ENCODE measurements at regions not wholly inside any gene's neighbourhood (a gene's known extent, or its start where the extent isn't known, plus 50 kb on each side); places are given as distances from the start of the nearest gene placed in this dataset.

DNA sequence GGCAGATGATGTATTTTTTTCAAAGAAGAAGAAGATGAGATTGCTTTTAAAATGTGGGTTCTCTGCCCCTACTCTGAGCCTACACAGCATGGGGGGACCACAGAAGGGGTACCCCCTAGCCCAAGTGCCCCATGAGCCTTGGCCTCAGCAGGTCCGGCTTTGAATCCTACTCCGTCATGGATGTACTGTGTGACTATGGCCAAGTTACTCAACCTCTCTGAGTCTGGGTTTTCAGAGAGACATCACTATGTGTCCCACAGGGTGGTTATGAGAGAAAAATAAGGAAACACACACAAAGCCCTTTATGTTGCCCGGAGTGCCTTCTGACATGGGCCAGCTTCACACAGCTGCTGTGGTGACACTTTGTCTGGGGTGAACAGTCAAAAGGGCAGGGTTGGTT lies 92.0 kb downstream of the KCTD15 start:
- no peak overlapping the region for H3K4me2 ChIP-seq (ENCODE audit: low read length)
- H2AFZ ChIP-seq (ENCODE audit: low read length) = no peak overlapping the region
- no TSS peak for BruUV-seq (replicated peaks)
- intact Hi-C loops (cut with micrococcal nuclease; ENCODE audit: unreplicated experiment) = no loop called here
- H3K36me3 ChIP-seq (ENCODE audit: insufficient read depth, low read length) = no peaks in the 10 kb centered on the region
- H3K79me2 ChIP-seq (ENCODE audit: insufficient read depth, low read depth, low read length) = no peaks in the 10 kb centered on the region
- H3K27ac ChIP-seq (ENCODE audit: low read depth, low read length, poor library complexity, severe bottlenecking) = no peak overlapping the region
- ChIA-PET CTCF (ENCODE audit: unreplicated experiment) (no interaction called here), POLR2A (no interaction called here)
- H3K4me1 ChIP-seq (ENCODE audit: insufficient read depth, low read length, poor library complexity, severe bottlenecking) = no peaks in the 10 kb centered on the region
- H3K9me3 ChIP-seq (ENCODE audit: low read length) = no peaks in the 10 kb centered on the region
- no peak for DNase-seq (ENCODE audit: low spot score)
- H4K20me1 ChIP-seq (ENCODE audit: insufficient read depth, low read length) = no peaks in the 10 kb centered on the region
- no peaks in the 10 kb centered on the region for H3K9me2 ChIP-seq (ENCODE audit: insufficient read depth, low read length)
- TF ChIP-seq, protein P1, sequence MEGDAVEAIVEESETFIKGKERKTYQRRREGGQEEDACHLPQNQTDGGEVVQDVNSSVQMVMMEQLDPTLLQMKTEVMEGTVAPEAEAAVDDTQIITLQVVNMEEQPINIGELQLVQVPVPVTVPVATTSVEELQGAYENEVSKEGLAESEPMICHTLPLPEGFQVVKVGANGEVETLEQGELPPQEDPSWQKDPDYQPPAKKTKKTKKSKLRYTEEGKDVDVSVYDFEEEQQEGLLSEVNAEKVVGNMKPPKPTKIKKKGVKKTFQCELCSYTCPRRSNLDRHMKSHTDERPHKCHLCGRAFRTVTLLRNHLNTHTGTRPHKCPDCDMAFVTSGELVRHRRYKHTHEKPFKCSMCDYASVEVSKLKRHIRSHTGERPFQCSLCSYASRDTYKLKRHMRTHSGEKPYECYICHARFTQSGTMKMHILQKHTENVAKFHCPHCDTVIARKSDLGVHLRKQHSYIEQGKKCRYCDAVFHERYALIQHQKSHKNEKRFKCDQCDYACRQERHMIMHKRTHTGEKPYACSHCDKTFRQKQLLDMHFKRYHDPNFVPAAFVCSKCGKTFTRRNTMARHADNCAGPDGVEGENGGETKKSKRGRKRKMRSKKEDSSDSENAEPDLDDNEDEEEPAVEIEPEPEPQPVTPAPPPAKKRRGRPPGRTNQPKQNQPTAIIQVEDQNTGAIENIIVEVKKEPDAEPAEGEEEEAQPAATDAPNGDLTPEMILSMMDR (conservative IDR thresholded peaks at IDR 0.05; ENCODE audit: low read length) = no peak
- TF ChIP-seq EZH2phosphoT487 (IDR thresholded peaks at IDR 0.05; ENCODE audit: borderline replicate concordance, low read depth, low read length) = no peak
- no peak overlapping the region for H3K4me3 ChIP-seq (ENCODE audit: low read depth, low read length, poor library complexity, severe bottlenecking)

DNA sequence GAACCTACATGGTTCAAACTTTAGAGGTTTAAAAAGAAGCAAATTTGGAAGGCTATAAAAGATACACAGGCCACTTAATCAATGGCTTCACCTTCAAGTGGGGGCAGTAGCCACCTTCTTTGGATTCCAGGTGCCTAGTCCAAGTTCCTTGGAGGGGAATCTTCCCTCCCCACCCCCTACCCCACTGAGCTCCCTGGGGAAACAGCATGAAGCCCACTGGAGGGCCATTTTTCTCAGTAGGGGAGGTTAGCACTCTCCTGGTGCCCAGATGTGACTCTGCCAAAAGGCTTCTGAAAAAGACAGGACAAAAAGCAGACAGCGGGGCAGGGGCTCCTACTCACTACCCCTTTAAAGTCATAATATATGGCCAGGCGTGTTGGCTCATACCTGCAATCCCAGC lies 93.9 kb downstream of the KCTD15 start:
- Histone ChIP-seq H3K4me1 (ENCODE audit: insufficient read depth, low read length, poor library complexity, severe bottlenecking) (no peaks in the 10 kb centered on the region), H3K79me2 (ENCODE audit: insufficient read depth, low read depth, low read length) (no peaks in the 10 kb centered on the region), H2AFZ (ENCODE audit: low read length) (no peak overlapping the region), H3K27ac (ENCODE audit: low read depth, low read length, poor library complexity, severe bottlenecking) (no peak overlapping the region), H3K4me2 (ENCODE audit: low read length) (no peak overlapping the region), H4K20me1 (ENCODE audit: insufficient read depth, low read length) (no peaks in the 10 kb centered on the region), H3K9me3 (ENCODE audit: low read length) (no peaks in the 10 kb centered on the region), H3K4me3 (ENCODE audit: low read depth, low read length, poor library complexity, severe bottlenecking) (no peak overlapping the region), H3K9me2 (ENCODE audit: insufficient read depth, low read length) (no peaks in the 10 kb centered on the region), H3K36me3 (ENCODE audit: insufficient read depth, low read length) (no peaks in the 10 kb centered on the region)
- TF ChIP-seq, protein P1 (conservative IDR thresholded peaks at IDR 0.05; ENCODE audit: low read length) = no peak
- no peak for TF ChIP-seq EZH2phosphoT487 (IDR thresholded peaks at IDR 0.05; ENCODE audit: borderline replicate concordance, low read depth, low read length)
- BruUV-seq (replicated peaks) = no TSS peak
- DNase-seq (ENCODE audit: low spot score) = no peak
- intact Hi-C loops (cut with micrococcal nuclease; ENCODE audit: unreplicated experiment) = no loop called here
- CTCF ChIA-PET (ENCODE audit: unreplicated experiment) = no interaction called here
- POLR2A ChIA-PET = interaction anchor here (0.6 kb wide), 1 partner anchor 209 kb away, joined by 3 read pairs; no protein-coding TSS in a partner anchor

DNA sequence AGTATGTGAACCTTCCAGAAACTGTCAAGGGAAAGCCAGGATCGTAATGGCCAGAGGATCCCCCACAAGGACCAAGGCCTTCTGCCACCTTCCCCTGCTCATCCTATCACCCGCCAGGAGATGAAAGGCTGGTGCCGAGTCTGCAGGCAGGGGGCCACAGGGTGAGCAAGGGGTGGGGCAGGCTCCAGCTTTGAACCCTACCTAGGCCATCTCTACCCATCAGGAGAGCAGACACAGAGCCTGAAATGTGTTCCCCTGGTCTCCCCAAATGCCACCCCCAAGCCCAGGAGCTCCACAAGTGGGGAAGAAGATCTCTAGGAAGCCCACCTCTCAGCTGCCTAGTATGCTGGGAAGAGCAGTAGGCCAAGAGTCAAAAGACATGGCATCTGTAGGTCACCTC lies 95.1 kb downstream of the KCTD15 start:
- Histone ChIP-seq H2AFZ (ENCODE audit: low read length) (no peak overlapping the region), H3K4me1 (ENCODE audit: insufficient read depth, low read length, poor library complexity, severe bottlenecking) (no peaks in the 10 kb centered on the region), H4K20me1 (ENCODE audit: insufficient read depth, low read length) (no peaks in the 10 kb centered on the region), H3K4me2 (ENCODE audit: low read length) (no peak overlapping the region), H3K9me3 (ENCODE audit: low read length) (no peaks in the 10 kb centered on the region), H3K27ac (ENCODE audit: low read depth, low read length, poor library complexity, severe bottlenecking) (no peak overlapping the region), H3K4me3 (ENCODE audit: low read depth, low read length, poor library complexity, severe bottlenecking) (no peak overlapping the region), H3K79me2 (ENCODE audit: insufficient read depth, low read depth, low read length) (no peaks in the 10 kb centered on the region), H3K9me2 (ENCODE audit: insufficient read depth, low read length) (no peaks in the 10 kb centered on the region), H3K36me3 (ENCODE audit: insufficient read depth, low read length) (no peaks in the 10 kb centered on the region)
- POLR2A ChIA-PET = interaction anchor here (0.7 to 1.0 kb wide), 2 partner anchors 132 to 160 kb away, joined by 3 to 4 read pairs; no protein-coding TSS in a partner anchor
- intact Hi-C loops (cut with micrococcal nuclease; ENCODE audit: unreplicated experiment) = no loop called here
- CTCF ChIA-PET (ENCODE audit: unreplicated experiment) = no interaction called here
- no TSS peak for BruUV-seq (replicated peaks)
- TF ChIP-seq EZH2phosphoT487 (IDR thresholded peaks at IDR 0.05; ENCODE audit: borderline replicate concordance, low read depth, low read length) = no peak
- TF ChIP-seq, protein P1 (conservative IDR thresholded peaks at IDR 0.05; ENCODE audit: low read length) = no peak
- DNase-seq (ENCODE audit: low spot score) = no peak

Measured in OCI-LY7 (cell line).